Adrenal gland (tissue), 5 donors: ENCODE measurements at regions not wholly inside any gene's neighbourhood (a gene's known extent, or its start where the extent isn't known, plus 50 kb on each side); places are given as distances from the start of the nearest gene placed in this dataset.
"Not testable (repeated sequence)": the region's sequence is repeated elsewhere in the genome, so short reads cannot be mapped to it uniquely, and the experiment has no call there.

Source experiments
- POLR2A ChIP-seq, 2 donors: fragments of 450-650 bp; IDR thresholded peaks; one replicate each; pipeline ENCODE4 v1.6.1; 2017; ENCODE audit warnings: antibody characterized with exemption in 2 of 2, mild to moderate bottlenecking in 2 of 2, moderate library complexity in 1 of 2
- TF ChIP-seq, protein P1 (sequence below), 6 experiments: fragments of 450-650 bp in 4 of 6; fragments of 200-600 bp in 2 of 6; sonication (generic) in 1 of 6; IDR thresholded peaks; 1 replicate in 5 of 6; 2 replicates in 1 of 6; pipeline versions ENCODE4 v1.5.1 to v1.8.0; 2016 to 2021; ENCODE audit warnings: antibody characterized with exemption in 6 of 6, mild to moderate bottlenecking in 2 of 6, moderate library complexity in 1 of 6
- donor health status: DM: no; HTN: no; CAD: no.

DNA sequence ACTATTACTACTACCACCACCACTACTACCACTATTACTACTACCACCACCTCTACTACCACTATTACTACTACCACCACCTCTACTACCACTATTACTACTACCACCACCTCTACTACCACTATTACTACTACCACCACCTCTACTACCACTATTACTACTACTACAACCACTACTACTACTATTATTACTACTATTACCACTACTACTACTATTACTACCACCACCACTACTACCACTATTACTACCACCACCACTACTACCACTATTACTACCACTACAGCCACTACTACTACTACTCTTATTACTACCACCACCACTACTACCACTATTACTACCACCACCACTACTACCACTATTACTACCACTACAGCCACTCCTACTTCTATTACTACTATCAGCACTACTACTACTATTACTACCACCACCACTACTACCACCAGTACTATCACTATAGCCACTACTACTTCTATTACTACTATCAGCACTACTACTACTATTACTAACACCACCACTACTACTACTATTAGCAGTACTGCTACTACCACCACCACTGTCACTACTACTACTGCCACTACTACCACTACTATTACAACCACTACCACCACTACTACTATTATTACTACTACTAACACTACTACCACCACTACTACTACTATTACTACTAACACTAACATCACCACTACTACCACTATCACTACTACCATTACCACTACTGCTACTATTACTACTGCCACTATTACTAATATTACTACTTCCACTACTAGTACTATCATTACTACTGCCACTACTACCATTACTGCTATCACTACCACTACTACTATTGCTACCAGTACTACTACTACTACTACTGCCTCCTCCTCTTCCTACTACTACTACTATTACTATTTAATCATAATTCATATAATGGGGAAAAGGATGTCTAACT, 669.2 kb upstream of the SOX11 start:
- TF ChIP-seq, protein P1, sequence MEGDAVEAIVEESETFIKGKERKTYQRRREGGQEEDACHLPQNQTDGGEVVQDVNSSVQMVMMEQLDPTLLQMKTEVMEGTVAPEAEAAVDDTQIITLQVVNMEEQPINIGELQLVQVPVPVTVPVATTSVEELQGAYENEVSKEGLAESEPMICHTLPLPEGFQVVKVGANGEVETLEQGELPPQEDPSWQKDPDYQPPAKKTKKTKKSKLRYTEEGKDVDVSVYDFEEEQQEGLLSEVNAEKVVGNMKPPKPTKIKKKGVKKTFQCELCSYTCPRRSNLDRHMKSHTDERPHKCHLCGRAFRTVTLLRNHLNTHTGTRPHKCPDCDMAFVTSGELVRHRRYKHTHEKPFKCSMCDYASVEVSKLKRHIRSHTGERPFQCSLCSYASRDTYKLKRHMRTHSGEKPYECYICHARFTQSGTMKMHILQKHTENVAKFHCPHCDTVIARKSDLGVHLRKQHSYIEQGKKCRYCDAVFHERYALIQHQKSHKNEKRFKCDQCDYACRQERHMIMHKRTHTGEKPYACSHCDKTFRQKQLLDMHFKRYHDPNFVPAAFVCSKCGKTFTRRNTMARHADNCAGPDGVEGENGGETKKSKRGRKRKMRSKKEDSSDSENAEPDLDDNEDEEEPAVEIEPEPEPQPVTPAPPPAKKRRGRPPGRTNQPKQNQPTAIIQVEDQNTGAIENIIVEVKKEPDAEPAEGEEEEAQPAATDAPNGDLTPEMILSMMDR (IDR thresholded peaks at IDR 0.05) = not testable (repeated sequence)
- not testable (repeated sequence) for TF ChIP-seq POLR2A (IDR thresholded peaks at IDR 0.05)
